Esophagus muscularis mucosa (tissue), 4 donors: ENCODE measurements at regions not wholly inside any gene's neighbourhood (a gene's known extent, or its start where the extent isn't known, plus 50 kb on each side); places are given as distances from the start of the nearest gene placed in this dataset.

Experiments used
- DNase-seq: peaks from one replicate; pipeline ENCODE4 v3.0.0-alpha.2; 2017; ENCODE audit errors: extremely low spot score
- H3K27ac ChIP-seq, 4 donors: fragments of 200-600 bp; sonication (generic); replicated peaks in 1 of 4; 1 replicate in 3 of 4; 2 replicates in 1 of 4; pipeline ENCODE4 v1.5.1; 2016 to 2019; ENCODE audit warnings: mild to moderate bottlenecking in 1 of 4
- H3K27me3 ChIP-seq, 4 donors: fragments of 200-600 bp; sonication (generic); one replicate each; pipeline versions ENCODE4 v1.5.1 to v1.6.0; 2016 to 2019
- H3K36me3 ChIP-seq, 4 donors: fragments of 200-600 bp; sonication (generic); one replicate each; pipeline ENCODE4 v1.5.1; 2016 to 2019
- H3K4me1 ChIP-seq, 4 donors: fragments of 200-600 bp; sonication (generic); one replicate each; pipeline ENCODE4 v1.5.1; 2016 to 2019
- H3K4me3 ChIP-seq, 4 donors: fragments of 200-600 bp; sonication (generic); 1 replicate in 2 of 4; 2 replicates in 2 of 4; pipeline ENCODE4 v1.5.1; 2016 to 2019; ENCODE audit warnings: mild to moderate bottlenecking in 4 of 4, moderate library complexity in 1 of 4
- H3K9me3 ChIP-seq, 4 donors: fragments of 200-600 bp; sonication (generic); 1 replicate in 3 of 4; 2 replicates in 1 of 4; pipeline ENCODE4 v1.5.1; 2016 to 2019
- CTCF ChIP-seq, 3 experiments: fragments of 200-600 bp in 2 of 3; fragments of 450-650 bp in 1 of 3; sonication (generic) in 2 of 3; IDR thresholded peaks; one replicate each; pipeline ENCODE4 v1.5.1; 2017 to 2019; ENCODE audit warnings: antibody characterized with exemption in 3 of 3, mild to moderate bottlenecking in 2 of 3, moderate library complexity in 1 of 3
- EP300 ChIP-seq: sonication (generic); formaldehyde crosslinking; IDR thresholded peaks from one replicate; pipeline ENCODE4 v1.6.1; 2017; ENCODE audit warnings: antibody characterized with exemption
- POLR2A ChIP-seq: fragments of 450-650 bp; IDR thresholded peaks from one replicate; pipeline ENCODE4 v1.6.1; 2017; ENCODE audit warnings: antibody characterized with exemption, moderate library complexity, mild to moderate bottlenecking, low read depth
- POLR2AphosphoS5 ChIP-seq, 2 donors: sonication (generic); formaldehyde crosslinking; IDR thresholded peaks; one replicate each; pipeline ENCODE4 v1.6.1; 2017; ENCODE audit warnings: antibody characterized with exemption in 2 of 2
- WGBS: methylation state at CpG from one replicate; pipeline ENCODE4 v1.1.5; 2018; 5-methylcytosine and 5-hydroxymethylcytosine counted together
- intact Hi-C: fragments of 100-400 bp; cut with DNase I; formaldehyde crosslinking; loops from one replicate; pipeline ENCODE4 v1.15.1; 2023

GRCh38 chr2:40516604-40517003 lies 64.7 kb upstream of the SLC8A1 start:
- Histone ChIP-seq H3K36me3 (no peaks in the 10 kb centered on the region), H3K27me3 (no peaks in the 10 kb centered on the region), H3K27ac (no peak overlapping the region), H3K4me3 (no peak overlapping the region), H3K9me3 (no peaks in the 10 kb centered on the region), H3K4me1 (peaks cover 0 to 18% (median 11%) of the 10 kb centered on the region in 4 donors)
- DNase-seq: no peak
- 84% methylated on average over 1 of the region's 1 CpG for WGBS
- TF ChIP-seq POLR2AphosphoS5 (IDR thresholded peaks at IDR 0.05) (no peak), POLR2A (no peak), CTCF (IDR thresholded peaks at IDR 0.05) (no peak), EP300 (no peak)
- intact Hi-C loops: loop anchor here (10.0 kb wide), 1 partner anchor 292 kb away; no protein-coding TSS in a partner anchor

- no peak for DNase-seq
- H3K9me3 ChIP-seq: no peaks in the 10 kb centered on the region
- no peaks in the 10 kb centered on the region for H3K4me1 ChIP-seq
- H3K27ac ChIP-seq: no peak overlapping the region
- intact Hi-C loops: no loop called here
- WGBS: 96% methylated on average over 4 of the region's 4 CpGs
- no peak overlapping the region for H3K4me3 ChIP-seq
- no peaks in the 10 kb centered on the region for H3K27me3 ChIP-seq
- TF ChIP-seq POLR2A (no peak), POLR2AphosphoS5 (IDR thresholded peaks at IDR 0.05) (no peak), EP300 (no peak), CTCF (IDR thresholded peaks at IDR 0.05) (no peak)
- no peaks in the 10 kb centered on the region for H3K36me3 ChIP-seq
Measured at GRCh38 chr2:40528564-40528963, 76.7 kb upstream of the SLC8A1 start.

- TF ChIP-seq EP300: no peak
- TF ChIP-seq CTCF (IDR thresholded peaks at IDR 0.05): no peak
- TF ChIP-seq POLR2AphosphoS5 (IDR thresholded peaks at IDR 0.05): no peak
- no peak for TF ChIP-seq POLR2A
- DNase-seq: no peak
- no peaks in the 10 kb centered on the region for H3K36me3 ChIP-seq
- H3K4me3 ChIP-seq: no peak overlapping the region
- H3K27me3 ChIP-seq: no peaks in the 10 kb centered on the region
- intact Hi-C loops: no loop called here
- H3K4me1 ChIP-seq: no peaks in the 10 kb centered on the region
- no peaks in the 10 kb centered on the region for H3K9me3 ChIP-seq
- H3K27ac ChIP-seq: no peak overlapping the region
Measured at GRCh38 chr2:40531359-40531758, 79.5 kb upstream of the SLC8A1 start.

GRCh38 chr2:40534528-40534927 lies 82.6 kb upstream of the SLC8A1 start:
- H3K36me3 ChIP-seq: no peaks in the 10 kb centered on the region
- DNase-seq: no peak
- H3K4me3 ChIP-seq: no peak overlapping the region
- intact Hi-C loops: no loop called here
- H3K4me1 ChIP-seq: no peaks in the 10 kb centered on the region
- H3K9me3 ChIP-seq: no peaks in the 10 kb centered on the region
- H3K27me3 ChIP-seq: no peaks in the 10 kb centered on the region
- TF ChIP-seq EP300 (no peak), CTCF (IDR thresholded peaks at IDR 0.05) (no peak), POLR2A (no peak), POLR2AphosphoS5 (IDR thresholded peaks at IDR 0.05) (no peak)
- WGBS: 59% methylated on average over 3 of the region's 3 CpGs
- no peak overlapping the region for H3K27ac ChIP-seq

GRCh38 chr2:40535972-40536371 lies 84.1 kb upstream of the SLC8A1 start:
- H3K9me3 ChIP-seq: no peaks in the 10 kb centered on the region
- H3K4me3 ChIP-seq: no peak overlapping the region
- no peaks in the 10 kb centered on the region for H3K4me1 ChIP-seq
- H3K27me3 ChIP-seq: no peaks in the 10 kb centered on the region
- no peaks in the 10 kb centered on the region for H3K36me3 ChIP-seq
- intact Hi-C loops: no loop called here
- no peak for DNase-seq
- no peak overlapping the region for H3K27ac ChIP-seq
- TF ChIP-seq POLR2AphosphoS5 (IDR thresholded peaks at IDR 0.05): no peak
- 84% methylated on average over 4 of the region's 4 CpGs for WGBS
